ENCODE measurements at regions not wholly inside any gene's neighbourhood (a gene's known extent, or its start where the extent isn't known, plus 50 kb on each side); places are given as distances from the start of the nearest gene placed in this dataset.

- TF ChIP-seq CTCF (IDR thresholded peaks at IDR 0.05): no peak
- no peak for TF ChIP-seq EP300 (IDR thresholded peaks at IDR 0.05)
- no peak for TF ChIP-seq POLR2A (IDR thresholded peaks at IDR 0.05)
Observed at GRCh38 chr1:115477071-115477470, 139.0 kb upstream of the NGF start.
